ENCODE measurements at regions not wholly inside any gene's neighbourhood (a gene's known extent, or its start where the extent isn't known, plus 50 kb on each side); places are given as distances from the start of the nearest gene placed in this dataset.

GRCh38 chr16:59087641-59088040 is 353.5 kb upstream of the GOT2 start (continued):
- no peak for TF ChIP-seq KDM5B (CRISPR knock-in tag; IDR thresholded peaks at IDR 0.05; ENCODE audit: borderline replicate concordance)
- no peak for TF ChIP-seq SIX4 (CRISPR knock-in tag; IDR thresholded peaks at IDR 0.05)

- Histone ChIP-seq H3K4me2 (ENCODE audit: low read depth, low read length) (no peak overlapping the region), H3K36me3 (replicated peaks in 1 of 2; ENCODE audit: control insufficient read depth in 1 of 2, insufficient read depth in 2 of 2, low read length in 2 of 2) (no peaks in the 10 kb centered on the region), H3K9me3 (ENCODE audit: low read length) (no peaks in the 10 kb centered on the region), H4K20me1 (ENCODE audit: insufficient read depth, low read length) (no peaks in the 10 kb centered on the region), H3K27me3 (ENCODE audit: control insufficient read depth in 1 of 2, insufficient read depth in 2 of 2, low read length in 2 of 2) (no peaks in the 10 kb centered on the region), H3K4me3 (replicated peaks in 1 of 3; ENCODE audit: insufficient read depth in 1 of 3, low read depth in 2 of 3, low read length in 3 of 3) (no peak overlapping the region), H3K27ac (ENCODE audit: extremely low read length, insufficient read depth, low read length) (no peak overlapping the region), H3K9ac (ENCODE audit: insufficient read depth, low read depth, low read length) (no peak overlapping the region), H2AFZ (ENCODE audit: low read length) (no peak overlapping the region), H3K79me2 (ENCODE audit: insufficient read depth, low read length) (no peaks in the 10 kb centered on the region), H3K4me1 (ENCODE audit: insufficient read depth, low read length) (no peaks in the 10 kb centered on the region)
- POLR2A ChIA-PET = no interaction called here
- FAIRE-seq (no peak), DNase-seq (ENCODE audit: low spot score) (no peak), ATAC-seq (no peak)
- CTCF ChIA-PET (ENCODE audit: low intra/inter-chr PET ratio, low total read pairs) = no interaction called here
- BruUV-seq (replicated peaks) = no TSS peak
- intact Hi-C loops (cut with micrococcal nuclease; ENCODE audit: unreplicated experiment) = no loop called here
- in situ Hi-C loops (cut with HindIII; ENCODE audit: extremely low pct_ligation_motif_present, low pct_unique_long_range_greater_than_20kb) = no loop called here
- no peak for TF ChIP-seq ARNT2 (CRISPR knock-in tag; IDR thresholded peaks at IDR 0.05; ENCODE audit: low read depth)
- TF ChIP-seq GABPA (IDR thresholded peaks at IDR 0.05; ENCODE audit: low read depth, low read length) = no peak
- peak; percentile 44; the same call in 1 of the 2 replicates for TF ChIP-seq GABPA (CRISPR knock-in tag; IDR thresholded peaks at IDR 0.05; ENCODE audit: low read depth)
- no peak for TF ChIP-seq ISX (CRISPR knock-in tag; conservative IDR thresholded peaks at IDR 0.05)
- 4% methylated on average over 1 of the region's 1 CpG for WGBS (ENCODE audit: low lambda C conversion rate)
Observed at GRCh38 chr16:59067205-59067604, 333.1 kb upstream of the GOT2 start.

- FAIRE-seq (no peak), ATAC-seq (no peak), DNase-seq (ENCODE audit: low spot score) (no peak)
- H3K27me3 ChIP-seq (ENCODE audit: control insufficient read depth in 1 of 2, insufficient read depth in 2 of 2, low read length in 2 of 2) = no peaks in the 10 kb centered on the region
- ChIA-PET POLR2A (no interaction called here), CTCF (ENCODE audit: low intra/inter-chr PET ratio, low total read pairs) (no interaction called here)
- BruUV-seq (replicated peaks) = no TSS peak
- H3K4me3 ChIP-seq (replicated peaks in 1 of 3; ENCODE audit: insufficient read depth in 1 of 3, low read depth in 2 of 3, low read length in 3 of 3) = no peak overlapping the region
- 0% methylated on average over 1 of the region's 1 CpG for WGBS (ENCODE audit: low lambda C conversion rate)
- H3K4me2 ChIP-seq (ENCODE audit: low read depth, low read length) = no peak overlapping the region
- H3K36me3 ChIP-seq (replicated peaks in 1 of 2; ENCODE audit: control insufficient read depth in 1 of 2, insufficient read depth in 2 of 2, low read length in 2 of 2) = no peaks in the 10 kb centered on the region
- no peak overlapping the region for H3K9ac ChIP-seq (ENCODE audit: insufficient read depth, low read depth, low read length)
- no peaks in the 10 kb centered on the region for H3K79me2 ChIP-seq (ENCODE audit: insufficient read depth, low read length)
- in situ Hi-C loops (cut with HindIII; ENCODE audit: extremely low pct_ligation_motif_present, low pct_unique_long_range_greater_than_20kb) (no loop called here), intact Hi-C loops (cut with micrococcal nuclease; ENCODE audit: unreplicated experiment) (no loop called here)
- no peaks in the 10 kb centered on the region for H4K20me1 ChIP-seq (ENCODE audit: insufficient read depth, low read length)
- no peak overlapping the region for H3K27ac ChIP-seq (ENCODE audit: extremely low read length, insufficient read depth, low read length)
- no peak overlapping the region for H2AFZ ChIP-seq (ENCODE audit: low read length)
- no peaks in the 10 kb centered on the region for H3K9me3 ChIP-seq (ENCODE audit: low read length)
- no peaks in the 10 kb centered on the region for H3K4me1 ChIP-seq (ENCODE audit: insufficient read depth, low read length)
- TF ChIP-seq ZSCAN20 (CRISPR knock-in tag; IDR thresholded peaks at IDR 0.05; ENCODE audit: borderline replicate concordance) = no peak
- TF ChIP-seq ZNF75D (CRISPR knock-in tag; IDR thresholded peaks at IDR 0.05; ENCODE audit: borderline replicate concordance) = no peak
- no peak for TF ChIP-seq BRCA1 (CRISPR knock-in tag; IDR thresholded peaks at IDR 0.05)
- no peak for TF ChIP-seq ZFX (CRISPR knock-in tag; IDR thresholded peaks at IDR 0.05; ENCODE audit: low read depth)
- TF ChIP-seq NFIB (CRISPR knock-in tag; IDR thresholded peaks at IDR 0.05; ENCODE audit: borderline replicate concordance) = no peak
- TF ChIP-seq ZMYM4 (CRISPR knock-in tag; IDR thresholded peaks at IDR 0.05) = no peak
Observed at GRCh38 chr16:59060207-59060606, 326.1 kb upstream of the GOT2 start.

All from HepG2 (cell line).